ENCODE measurements at regions not wholly inside any gene's neighbourhood (a gene's known extent, or its start where the extent isn't known, plus 50 kb on each side); places are given as distances from the start of the nearest gene placed in this dataset.

DNA sequence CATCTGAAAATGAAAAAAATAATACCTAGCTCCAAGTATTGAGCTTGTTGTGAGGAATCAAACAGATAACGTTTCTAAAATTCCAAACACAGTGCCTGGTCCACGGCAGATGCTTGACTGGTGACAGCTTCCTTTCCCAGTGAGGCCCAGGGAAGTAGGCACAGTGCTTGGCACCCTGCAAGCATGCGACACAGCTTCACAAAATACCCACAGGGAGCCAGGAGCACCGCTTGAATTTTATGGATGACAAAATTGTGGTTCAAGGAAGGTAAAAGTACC lies 205.1 kb upstream of the TNP1 start:
- Histone ChIP-seq H3K4me3 (ENCODE audit: low read depth in 1 of 2, low read length in 1 of 2) (no peak overlapping the region), H3K4me1 (ENCODE audit: control insufficient read depth in 1 of 2, insufficient read depth in 1 of 2, low read depth in 1 of 2, low read length in 1 of 2) (no peaks in the 10 kb centered on the region), H3K9me3 (no peaks in the 10 kb centered on the region), H3K36me3 (no peaks in the 10 kb centered on the region), H3K27me3 (peaks cover 4% of the 10 kb centered on the region), H3K27ac (no peak overlapping the region)
- TF ChIP-seq, protein P1, sequence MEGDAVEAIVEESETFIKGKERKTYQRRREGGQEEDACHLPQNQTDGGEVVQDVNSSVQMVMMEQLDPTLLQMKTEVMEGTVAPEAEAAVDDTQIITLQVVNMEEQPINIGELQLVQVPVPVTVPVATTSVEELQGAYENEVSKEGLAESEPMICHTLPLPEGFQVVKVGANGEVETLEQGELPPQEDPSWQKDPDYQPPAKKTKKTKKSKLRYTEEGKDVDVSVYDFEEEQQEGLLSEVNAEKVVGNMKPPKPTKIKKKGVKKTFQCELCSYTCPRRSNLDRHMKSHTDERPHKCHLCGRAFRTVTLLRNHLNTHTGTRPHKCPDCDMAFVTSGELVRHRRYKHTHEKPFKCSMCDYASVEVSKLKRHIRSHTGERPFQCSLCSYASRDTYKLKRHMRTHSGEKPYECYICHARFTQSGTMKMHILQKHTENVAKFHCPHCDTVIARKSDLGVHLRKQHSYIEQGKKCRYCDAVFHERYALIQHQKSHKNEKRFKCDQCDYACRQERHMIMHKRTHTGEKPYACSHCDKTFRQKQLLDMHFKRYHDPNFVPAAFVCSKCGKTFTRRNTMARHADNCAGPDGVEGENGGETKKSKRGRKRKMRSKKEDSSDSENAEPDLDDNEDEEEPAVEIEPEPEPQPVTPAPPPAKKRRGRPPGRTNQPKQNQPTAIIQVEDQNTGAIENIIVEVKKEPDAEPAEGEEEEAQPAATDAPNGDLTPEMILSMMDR (IDR thresholded peaks at IDR 0.05), result no peak

DNA sequence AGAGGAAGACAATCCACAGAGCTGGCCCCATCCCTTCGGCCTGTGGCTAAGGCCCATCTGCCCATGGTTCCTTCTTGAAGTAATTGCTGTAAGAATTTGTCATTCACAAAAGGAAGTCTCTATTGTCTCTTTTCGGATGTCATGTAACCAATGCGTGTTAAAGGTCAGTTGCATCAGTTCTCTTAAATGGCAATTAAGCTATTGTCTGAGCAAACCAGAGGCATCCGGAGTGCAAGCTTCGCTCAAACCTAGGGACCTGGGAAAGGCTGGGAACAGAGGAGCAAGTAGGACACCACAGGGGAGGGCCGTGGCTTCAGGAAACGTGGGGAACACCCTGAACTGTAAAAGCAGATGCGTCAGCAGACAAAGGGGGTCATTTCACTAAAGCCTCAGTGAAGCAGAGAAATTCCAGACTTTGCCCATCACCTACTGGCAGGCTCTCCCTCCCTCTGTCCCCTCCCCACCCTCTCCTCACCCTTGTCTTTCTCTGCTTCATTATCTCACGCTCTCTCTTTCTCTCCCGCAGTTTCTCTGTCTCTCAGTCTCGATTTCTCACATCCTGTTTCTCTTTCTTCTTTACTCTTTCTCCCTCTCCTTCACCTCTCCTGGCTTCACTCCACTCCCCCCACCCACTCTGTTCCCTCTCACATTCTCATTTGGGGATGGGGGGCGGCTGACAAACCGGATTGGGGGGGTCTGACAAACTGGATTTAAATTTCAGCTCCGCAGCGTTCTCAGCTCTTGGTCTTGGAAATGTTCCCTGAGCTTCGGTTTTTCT lies 204.6 kb upstream of the TNP1 start:
- Histone ChIP-seq H3K36me3 (no peaks in the 10 kb centered on the region), H3K9me3 (no peaks in the 10 kb centered on the region), H3K27me3 (peaks cover 4% of the 10 kb centered on the region), H3K27ac (no peak overlapping the region), H3K4me3 (ENCODE audit: low read depth in 1 of 2, low read length in 1 of 2) (no peak overlapping the region), H3K4me1 (ENCODE audit: control insufficient read depth in 1 of 2, insufficient read depth in 1 of 2, low read depth in 1 of 2, low read length in 1 of 2) (no peaks in the 10 kb centered on the region)
- TF ChIP-seq, protein P1 (IDR thresholded peaks at IDR 0.05), result no peak

DNA sequence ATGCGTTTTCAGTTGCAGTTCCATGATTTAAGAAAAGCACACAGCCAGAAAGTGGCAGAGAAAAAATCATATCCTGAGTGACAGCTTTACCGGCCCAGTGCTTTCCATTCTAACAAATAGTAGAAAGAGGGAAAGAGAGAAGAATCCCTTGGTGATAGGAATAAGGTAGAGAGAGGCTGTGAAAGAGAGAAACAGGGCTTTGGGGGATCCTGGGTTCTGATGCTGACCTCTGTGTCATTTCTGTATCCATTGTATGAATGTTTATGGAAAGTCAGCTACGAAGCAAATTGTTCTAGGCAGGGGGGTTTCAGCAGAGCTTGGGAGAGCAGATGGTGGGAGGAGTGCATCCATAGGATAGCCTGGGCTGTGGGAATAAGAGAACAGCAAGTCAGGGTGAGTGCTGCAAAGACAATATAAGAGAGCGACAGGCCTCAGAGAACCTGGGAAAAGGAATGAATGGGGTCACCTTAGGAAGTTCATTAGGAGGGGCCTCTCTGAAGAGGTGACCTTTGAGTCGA lies 203.4 kb upstream of the TNP1 start:
- Histone ChIP-seq H3K27ac (no peak overlapping the region), H3K36me3 (no peaks in the 10 kb centered on the region), H3K27me3 (peaks cover 4% of the 10 kb centered on the region), H3K4me3 (ENCODE audit: low read depth in 1 of 2, low read length in 1 of 2) (no peak overlapping the region), H3K4me1 (ENCODE audit: control insufficient read depth in 1 of 2, insufficient read depth in 1 of 2, low read depth in 1 of 2, low read length in 1 of 2) (no peaks in the 10 kb centered on the region), H3K9me3 (no peaks in the 10 kb centered on the region)
- TF ChIP-seq, protein P1 (IDR thresholded peaks at IDR 0.05), result no peak

DNA sequence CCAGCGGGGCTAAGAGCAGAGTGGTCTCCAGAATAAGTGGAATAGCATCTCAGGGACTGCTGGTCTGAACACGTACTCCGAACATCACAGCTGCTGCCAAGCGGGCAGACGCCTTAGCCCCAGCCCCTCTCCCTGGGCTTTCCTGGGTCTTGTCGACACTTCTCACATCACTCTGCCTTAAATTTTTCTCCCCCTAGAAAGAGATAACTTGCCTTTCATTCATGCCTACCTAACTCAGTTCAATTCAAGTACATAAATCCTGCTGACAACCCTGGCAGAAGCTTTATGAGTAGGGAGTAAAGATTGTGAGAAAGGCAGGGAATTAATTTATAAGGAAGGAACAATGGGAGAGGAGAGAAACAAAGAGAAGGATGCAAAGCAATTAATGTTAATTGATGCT lies 202.9 kb upstream of the TNP1 start:
- TF ChIP-seq, protein P1 (IDR thresholded peaks at IDR 0.05), result no peak
- Histone ChIP-seq H3K4me1 (ENCODE audit: control insufficient read depth in 1 of 2, insufficient read depth in 1 of 2, low read depth in 1 of 2, low read length in 1 of 2) (no peaks in the 10 kb centered on the region), H3K4me3 (ENCODE audit: low read depth in 1 of 2, low read length in 1 of 2) (no peak overlapping the region), H3K27ac (no peak overlapping the region), H3K27me3 (peaks cover 4% of the 10 kb centered on the region), H3K9me3 (no peaks in the 10 kb centered on the region), H3K36me3 (no peaks in the 10 kb centered on the region)

DNA sequence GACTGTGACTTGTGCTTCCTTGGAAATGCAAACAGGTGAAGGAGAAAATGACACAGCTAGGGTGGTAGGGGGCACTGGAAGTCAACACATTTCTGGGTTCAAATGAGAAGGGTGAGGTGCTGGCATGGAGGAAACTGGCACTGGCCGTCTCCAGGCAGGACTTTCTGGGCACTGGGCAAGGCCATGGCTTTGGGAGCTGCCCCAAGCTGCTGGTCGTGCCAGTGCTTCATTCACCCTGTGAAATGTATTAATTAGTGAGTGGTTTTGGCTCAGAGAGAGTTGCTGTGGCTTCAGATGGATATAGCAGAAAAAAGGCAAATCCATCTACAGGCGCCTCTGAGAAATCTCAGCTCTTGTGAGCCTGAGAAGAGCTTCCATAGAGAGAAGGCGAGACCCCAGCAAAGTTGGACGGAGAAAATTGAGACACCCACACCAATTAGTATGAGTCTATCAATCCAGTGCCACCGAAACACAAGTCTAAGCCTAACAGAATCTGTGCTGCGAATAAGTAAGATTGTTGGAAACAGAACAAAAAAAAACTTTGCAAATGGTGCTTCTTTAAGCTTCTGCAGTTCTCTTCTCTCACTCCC lies 202.1 kb upstream of the TNP1 start:
- H3K27ac ChIP-seq, result no peak overlapping the region
- no peaks in the 10 kb centered on the region for H3K4me1 ChIP-seq (ENCODE audit: control insufficient read depth in 1 of 2, insufficient read depth in 1 of 2, low read depth in 1 of 2, low read length in 1 of 2)
- H3K36me3 ChIP-seq, result no peaks in the 10 kb centered on the region
- no peaks in the 10 kb centered on the region for H3K9me3 ChIP-seq
- peaks cover 4% of the 10 kb centered on the region for H3K27me3 ChIP-seq
- TF ChIP-seq, protein P1 (IDR thresholded peaks at IDR 0.05), result no peak
- H3K4me3 ChIP-seq (ENCODE audit: low read depth in 1 of 2, low read length in 1 of 2), result no peak overlapping the region

Data from neutrophil (primary cell).